Stimulated activated naive B cell treated with anti-CD40 and anti-IgM and Interleukin-4, amounts not matched to agents 10 μg/mL and 1 μg/mL and 100 μg/mL, for 72 hours (primary cell): ENCODE measurements at regions not wholly inside any gene's neighbourhood (a gene's known extent, or its start where the extent isn't known, plus 50 kb on each side); places are given as distances from the start of the nearest gene placed in this dataset.
A peak's percentile ranks its signal among the peaks of the same experiment; 100 is the strongest.

Source experiments
- ATAC-seq, 2 donors: fragments of 150-1000 bp; cut with Tn5 transposase; replicated peaks; 2 replicates each; pipeline ENCODE4 v1.10.0; 2021; ENCODE audit warnings: moderate library complexity in 1 of 2
- DNase-seq: peaks from one replicate; pipeline ENCODE4 v3.0.0; 2021
- H3K27ac Mint-ChIP-seq: one replicate; pipeline ENCODE4 v1.8.0; 2022; ENCODE audit warnings: mild to moderate bottlenecking, mixed read lengths
- H3K27me3 Mint-ChIP-seq, 2 donors: one replicate each; pipeline ENCODE4 v1.8.0; 2022; ENCODE audit warnings: mixed read lengths in 2 of 2
- H3K36me3 Mint-ChIP-seq, 2 donors: one replicate each; pipeline ENCODE4 v1.8.0; 2022; ENCODE audit warnings: mixed read lengths in 2 of 2, mild to moderate bottlenecking in 1 of 2
- H3K4me1 Mint-ChIP-seq, 2 donors: one replicate each; pipeline ENCODE4 v1.8.0; 2022; ENCODE audit warnings: mixed read lengths in 2 of 2, mild to moderate bottlenecking in 1 of 2
- H3K4me3 Mint-ChIP-seq, 2 donors: one replicate each; pipeline ENCODE4 v1.8.0; 2022; ENCODE audit warnings: mild to moderate bottlenecking in 2 of 2, mixed read lengths in 2 of 2, moderate library complexity in 1 of 2
- H3K9me3 Mint-ChIP-seq, 2 donors: one replicate each; pipeline ENCODE4 v1.8.0; 2022; ENCODE audit warnings: mixed read lengths in 2 of 2, mild to moderate bottlenecking in 1 of 2

DNA sequence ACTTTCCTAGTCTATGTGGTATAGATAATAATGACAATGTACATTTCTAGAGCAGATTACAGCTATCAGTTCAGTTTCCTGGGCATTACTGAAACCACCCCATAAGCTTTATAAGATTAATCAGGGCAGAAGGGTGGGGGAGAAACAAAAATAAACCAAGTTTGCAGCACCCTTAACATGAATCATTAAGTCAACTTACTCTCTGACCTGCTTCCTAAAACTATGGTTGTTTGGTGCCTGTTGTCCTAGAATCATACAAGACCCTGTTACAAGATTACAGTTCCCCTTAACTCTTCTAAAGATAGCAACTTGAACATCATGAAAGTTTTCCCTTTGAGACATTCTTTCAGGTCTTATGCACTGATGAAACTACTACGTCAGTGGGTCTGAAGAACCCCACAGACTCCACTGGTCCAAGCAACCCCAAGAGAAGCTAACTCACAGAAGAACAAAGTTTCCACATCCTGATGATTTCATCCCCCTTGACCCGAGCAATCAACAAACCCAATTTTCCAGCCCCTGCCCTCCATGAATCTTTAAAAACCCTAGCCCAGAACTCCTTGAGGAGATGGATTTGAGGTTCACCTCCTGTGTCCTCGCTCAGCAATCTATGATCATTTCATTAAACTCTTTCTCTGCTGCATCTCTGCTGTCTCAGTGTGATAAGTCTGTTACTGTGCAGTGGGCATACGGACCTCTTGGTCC is 336.5 kb downstream of the FOXO1 start:
- Mint-ChIP-seq H3K36me3 (peaks cover 4 to 7% of the 10 kb centered on the region in 2 donors), H3K9me3 (peaks cover 0 to 4% of the 10 kb centered on the region in 2 donors), H3K4me3 (peak overlapping the region in 1 of 2 donors; percentile 7), H3K4me1 (peaks cover 27 to 42% of the 10 kb centered on the region in 2 donors), H3K27ac (peak overlapping the region; percentile 78), H3K27me3 (no peaks in the 10 kb centered on the region)
- ATAC-seq (peak; percentile 95 to 96), DNase-seq (peak; percentile 8)

DNA sequence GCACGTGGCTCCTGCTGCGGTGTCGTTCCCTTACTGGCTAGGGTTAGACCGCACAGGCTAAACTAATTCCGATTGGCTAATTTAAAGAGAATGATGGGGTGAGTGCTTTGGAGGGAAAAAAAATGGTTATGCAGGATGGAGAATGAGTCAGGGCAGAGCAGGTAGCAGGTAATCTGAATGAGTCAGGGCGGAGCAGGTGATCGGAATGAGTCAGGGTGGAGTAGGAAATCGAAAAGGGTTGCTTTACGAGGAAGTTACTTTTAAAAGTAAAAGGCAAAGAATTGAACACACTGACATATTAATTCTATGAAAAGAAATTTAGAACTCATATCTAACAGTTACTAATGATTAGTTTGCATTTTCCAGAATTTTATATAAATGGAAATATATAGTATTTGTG is 335.5 kb downstream of the FOXO1 start:
- H3K9me3 Mint-ChIP-seq = no peaks in the 10 kb centered on the region

DNA sequence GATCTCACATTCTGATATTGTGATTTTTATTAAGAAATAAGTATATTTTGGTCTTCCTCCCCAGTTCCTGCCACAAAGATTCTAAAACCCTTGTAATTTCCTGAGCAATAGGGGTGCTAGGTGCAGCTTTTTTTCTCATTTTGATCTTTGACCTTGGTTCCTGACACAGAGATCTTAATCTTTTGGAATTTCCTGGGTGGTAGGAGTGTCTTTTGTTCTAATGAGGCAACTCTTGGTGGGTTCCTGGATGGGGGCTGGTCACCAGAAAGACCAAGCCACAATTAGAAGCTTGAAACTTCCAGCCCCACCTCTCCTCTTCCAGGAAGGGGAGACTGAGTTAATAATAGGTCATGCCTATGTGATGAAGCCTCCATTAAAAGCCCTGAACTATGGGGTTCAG is 334.6 kb downstream of the FOXO1 start:
- no peak overlapping the region for H3K27ac Mint-ChIP-seq
- no peak overlapping the region for H3K4me3 Mint-ChIP-seq

More for the DNA sequence above, 335.5 kb downstream of the FOXO1 start:
- ATAC-seq = no peak
- Mint-ChIP-seq H3K36me3 (peaks cover 0 to 3% of the 10 kb centered on the region in 2 donors), H3K4me1 (peaks cover 22 to 35% of the 10 kb centered on the region in 2 donors), H3K27me3 (no peaks in the 10 kb centered on the region), H3K27ac (peak overlapping the region; percentile 1), H3K4me3 (no peak overlapping the region)
- DNase-seq = no peak

DNA sequence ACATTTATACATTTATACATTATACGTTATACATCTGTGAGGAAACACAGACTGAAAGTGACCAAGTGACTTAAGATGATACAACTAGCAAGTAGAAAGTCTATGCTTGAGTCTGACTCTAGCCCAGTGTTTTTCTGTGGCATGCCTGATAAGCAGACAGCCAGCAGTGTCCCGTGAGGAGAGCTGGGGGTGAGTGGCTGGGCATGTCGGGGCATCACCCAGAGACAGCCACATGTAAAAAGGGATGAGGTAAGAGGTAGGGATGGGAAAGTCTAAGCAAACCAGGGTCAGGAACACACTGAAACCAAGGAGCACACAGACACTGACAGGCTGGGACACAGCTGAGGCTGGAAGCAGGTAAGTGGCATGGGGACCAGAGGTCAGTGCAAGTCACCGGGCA is 333.2 kb downstream of the FOXO1 start:
- Mint-ChIP-seq H3K4me3 (no peak overlapping the region), H3K4me1 (peaks cover 26 to 35% of the 10 kb centered on the region in 2 donors), H3K27ac (no peak overlapping the region), H3K36me3 (peaks cover 0 to 3% of the 10 kb centered on the region in 2 donors), H3K27me3 (no peaks in the 10 kb centered on the region), H3K9me3 (no peaks in the 10 kb centered on the region)
- ATAC-seq (no peak), DNase-seq (no peak)

More for the DNA sequence above, 334.6 kb downstream of the FOXO1 start:
- Mint-ChIP-seq H3K4me1 (peaks cover 22 to 35% of the 10 kb centered on the region in 2 donors), H3K27me3 (no peaks in the 10 kb centered on the region), H3K9me3 (no peaks in the 10 kb centered on the region), H3K36me3 (peaks cover 0 to 3% of the 10 kb centered on the region in 2 donors)
- DNase-seq (no peak), ATAC-seq (no peak)

DNA sequence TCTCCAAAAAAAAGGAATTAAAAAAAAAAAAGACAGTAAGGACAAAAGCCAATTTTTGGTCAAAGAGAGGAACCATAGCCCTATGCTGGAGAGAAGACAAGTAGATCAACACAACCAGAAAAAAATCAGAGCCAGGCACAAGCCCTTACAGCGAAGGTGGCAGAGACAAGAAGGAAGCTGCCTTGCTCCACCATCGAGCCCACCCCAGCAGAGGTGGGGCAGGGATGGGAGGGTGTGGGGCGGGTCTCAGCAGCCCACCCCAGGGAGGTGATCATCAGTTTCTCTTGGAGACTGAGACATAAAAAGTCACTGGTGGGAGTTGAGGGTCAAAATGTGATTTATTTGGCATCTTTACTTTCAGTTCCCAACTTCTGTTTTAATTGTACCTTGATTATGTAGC is 332.4 kb downstream of the FOXO1 start:
- H3K27ac Mint-ChIP-seq = no peak overlapping the region
- H3K36me3 Mint-ChIP-seq = peaks cover 0 to 3% of the 10 kb centered on the region in 2 donors

DNA sequence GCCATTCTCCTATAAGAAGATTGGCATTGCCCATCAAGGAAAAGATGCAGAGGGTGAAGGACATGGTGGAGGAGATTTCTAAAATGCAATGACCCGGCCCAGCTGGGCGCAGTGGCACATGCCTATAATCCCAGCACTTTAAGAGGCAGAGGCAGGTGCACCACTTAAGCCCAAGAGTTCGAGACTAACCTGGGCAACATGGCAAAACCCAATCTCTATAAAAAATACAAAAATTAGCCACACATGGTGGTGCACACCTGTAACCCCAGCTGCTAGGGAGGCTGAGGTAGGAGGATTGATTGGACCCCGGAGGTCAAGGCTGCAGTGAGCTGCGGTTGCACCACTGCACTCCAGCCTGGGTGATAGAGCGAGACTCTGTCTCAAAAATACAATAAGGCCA is 331.8 kb downstream of the FOXO1 start:
- Mint-ChIP-seq H3K36me3 (peaks cover 0 to 3% of the 10 kb centered on the region in 2 donors), H3K9me3 (no peaks in the 10 kb centered on the region), H3K27ac (no peak overlapping the region), H3K27me3 (no peaks in the 10 kb centered on the region), H3K4me3 (no peak overlapping the region), H3K4me1 (peaks cover 25 to 29% of the 10 kb centered on the region in 2 donors)
- DNase-seq (no peak), ATAC-seq (no peak)

More for the DNA sequence above, 332.4 kb downstream of the FOXO1 start:
- Mint-ChIP-seq H3K9me3 (no peaks in the 10 kb centered on the region), H3K4me3 (no peak overlapping the region), H3K4me1 (peaks cover 28 to 35% of the 10 kb centered on the region in 2 donors), H3K27me3 (no peaks in the 10 kb centered on the region)
- DNase-seq (no peak), ATAC-seq (no peak)

DNA sequence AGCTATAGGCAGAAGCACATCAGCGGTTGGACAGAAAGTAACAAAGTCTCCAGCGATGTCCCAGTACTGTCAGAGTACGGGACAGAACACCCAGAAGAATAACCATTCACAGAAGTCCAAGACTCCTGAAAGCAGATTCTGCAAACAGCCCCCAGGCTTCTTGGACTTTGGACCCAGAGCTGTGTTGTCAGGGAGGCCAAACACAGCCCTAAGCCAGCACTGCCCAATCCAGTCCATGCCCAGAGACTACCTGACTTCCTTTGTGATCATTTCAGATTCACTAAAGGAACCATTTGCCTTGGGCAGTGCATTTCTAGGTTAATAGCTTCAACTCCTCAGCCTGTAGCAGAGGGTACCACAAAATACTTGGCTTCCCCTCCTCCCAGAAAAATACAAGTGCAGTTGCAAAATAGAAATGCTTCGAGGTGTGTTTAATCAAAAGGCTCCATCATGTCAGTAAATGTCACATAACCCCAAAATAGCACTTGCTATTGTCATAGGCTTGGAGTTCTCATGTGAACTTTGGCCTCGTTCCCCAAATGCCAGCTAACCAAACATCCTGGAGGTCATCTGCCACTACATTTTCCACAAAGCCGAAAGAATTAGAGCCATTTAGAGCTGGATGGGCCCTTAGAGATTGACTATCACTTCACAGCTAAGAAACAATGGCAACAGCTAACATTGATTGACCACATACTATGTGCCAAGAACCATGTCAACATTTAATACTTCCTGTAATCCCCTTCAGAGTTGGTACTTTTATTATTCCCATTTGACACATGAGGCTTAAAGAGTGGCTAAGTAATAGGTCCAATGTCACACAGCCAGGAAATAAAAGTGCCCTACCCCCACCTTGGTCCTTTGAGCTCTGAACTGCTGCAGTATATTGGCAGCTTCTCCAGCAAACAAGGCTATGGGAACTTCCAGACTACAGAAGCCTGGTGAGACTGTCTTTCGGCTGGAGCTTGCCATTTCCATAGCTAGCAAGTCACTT is 329.9 kb downstream of the FOXO1 start:
- Mint-ChIP-seq H3K27ac (no peak overlapping the region), H3K4me3 (no peak overlapping the region), H3K36me3 (peaks cover 0 to 1% of the 10 kb centered on the region in 2 donors), H3K9me3 (no peaks in the 10 kb centered on the region), H3K4me1 (peaks cover 15 to 19% of the 10 kb centered on the region in 2 donors), H3K27me3 (no peaks in the 10 kb centered on the region)
- DNase-seq = no peak
- no peak for ATAC-seq

DNA sequence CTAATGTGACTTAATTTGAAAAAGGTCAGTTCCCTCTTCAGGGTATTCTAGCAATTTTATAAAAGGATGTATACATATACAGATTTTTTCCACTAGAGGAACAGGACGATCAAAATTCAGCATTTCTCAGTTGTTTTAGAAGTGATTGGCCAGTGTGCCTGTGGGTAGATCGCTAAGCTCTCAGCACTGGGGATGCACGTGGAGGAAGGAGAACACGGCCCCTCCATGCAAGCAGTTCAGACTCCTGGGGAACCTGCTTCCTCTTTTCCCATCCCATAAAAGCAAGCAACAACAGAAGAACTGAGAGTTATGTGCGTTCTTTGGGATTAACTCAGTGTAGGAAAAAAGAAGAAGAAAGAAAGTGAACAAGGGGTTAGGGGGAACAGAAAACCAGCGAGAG is 328.8 kb downstream of the FOXO1 start:
- Mint-ChIP-seq H3K4me1 (peaks cover 15 to 19% of the 10 kb centered on the region in 2 donors), H3K36me3 (peaks cover 0 to 5% of the 10 kb centered on the region in 2 donors), H3K27ac (peak overlapping the region; percentile 0), H3K4me3 (no peak overlapping the region), H3K9me3 (peaks cover 0 to 3% of the 10 kb centered on the region in 2 donors), H3K27me3 (no peaks in the 10 kb centered on the region)
- DNase-seq (no peak), ATAC-seq (no peak)

DNA sequence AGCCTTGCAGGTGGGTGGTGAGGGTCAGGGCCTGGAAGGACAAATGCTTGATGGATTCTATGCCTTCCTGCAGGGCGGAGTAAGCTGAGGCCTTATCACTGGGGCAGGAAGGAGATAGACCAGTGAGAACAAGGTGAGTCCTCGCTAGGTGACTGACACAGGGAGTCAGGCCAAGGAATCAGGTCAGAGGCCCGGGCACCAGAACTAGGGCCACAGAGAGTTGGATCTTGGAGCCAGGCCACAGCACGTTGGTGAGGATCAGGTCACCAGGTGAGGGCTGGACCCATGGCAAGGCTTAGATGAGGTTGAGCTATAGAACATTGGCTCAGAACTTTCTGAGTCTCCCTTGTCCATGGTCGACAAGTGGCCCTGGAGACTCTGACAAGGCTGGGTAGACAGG is 328.2 kb downstream of the FOXO1 start:
- H3K27ac Mint-ChIP-seq = no peak overlapping the region
- H3K9me3 Mint-ChIP-seq = peaks cover 0 to 3% of the 10 kb centered on the region in 2 donors
- H3K27me3 Mint-ChIP-seq = no peaks in the 10 kb centered on the region
- peaks cover 0 to 4% of the 10 kb centered on the region in 2 donors for H3K36me3 Mint-ChIP-seq
- no peak for DNase-seq
- peaks cover 14 to 22% of the 10 kb centered on the region in 2 donors for H3K4me1 Mint-ChIP-seq
- ATAC-seq = no peak
- no peak overlapping the region for H3K4me3 Mint-ChIP-seq

DNA sequence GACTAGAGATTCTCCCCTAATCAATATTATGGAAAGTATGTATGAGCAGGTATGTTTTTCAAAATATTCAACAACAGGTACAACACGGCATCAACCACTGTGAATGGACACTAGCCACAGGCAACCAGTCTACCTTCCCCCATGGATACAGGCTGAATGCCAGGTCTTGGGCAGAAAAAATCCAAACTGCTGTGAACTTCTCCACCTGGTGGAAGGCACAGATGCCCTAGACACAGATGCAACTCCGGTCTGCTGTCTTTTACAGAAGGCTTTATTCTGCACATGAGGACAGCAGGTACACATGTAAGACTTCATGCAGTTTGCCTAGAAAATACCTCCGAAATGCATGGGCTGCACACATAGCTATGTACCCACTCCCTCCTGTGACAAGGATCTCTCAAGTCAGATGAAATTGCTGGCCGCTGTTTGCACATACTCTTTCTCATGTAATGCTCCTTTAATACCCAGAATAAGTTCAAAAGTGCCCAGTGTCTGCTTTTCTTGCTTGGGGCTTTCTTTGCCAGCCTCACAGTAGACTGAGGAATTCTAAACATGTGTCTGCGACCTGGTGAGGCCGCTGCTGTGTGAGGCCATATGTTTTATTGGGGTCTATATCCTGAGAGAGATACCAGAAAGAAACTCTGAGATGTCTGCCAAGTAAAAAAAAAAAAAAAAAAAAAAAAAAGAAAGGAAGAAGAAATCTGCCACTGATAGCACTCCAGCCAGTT is 325.9 kb downstream of the FOXO1 start:
- peaks cover 14 to 30% of the 10 kb centered on the region in 2 donors for H3K4me1 Mint-ChIP-seq
- H3K36me3 Mint-ChIP-seq = peaks cover 0 to 4% of the 10 kb centered on the region in 2 donors
- H3K27ac Mint-ChIP-seq = no peak overlapping the region
- H3K4me3 Mint-ChIP-seq = no peak overlapping the region
- DNase-seq (no peak), ATAC-seq (no peak)
- no peaks in the 10 kb centered on the region for H3K27me3 Mint-ChIP-seq
- peaks cover 0 to 3% of the 10 kb centered on the region in 2 donors for H3K9me3 Mint-ChIP-seq

DNA sequence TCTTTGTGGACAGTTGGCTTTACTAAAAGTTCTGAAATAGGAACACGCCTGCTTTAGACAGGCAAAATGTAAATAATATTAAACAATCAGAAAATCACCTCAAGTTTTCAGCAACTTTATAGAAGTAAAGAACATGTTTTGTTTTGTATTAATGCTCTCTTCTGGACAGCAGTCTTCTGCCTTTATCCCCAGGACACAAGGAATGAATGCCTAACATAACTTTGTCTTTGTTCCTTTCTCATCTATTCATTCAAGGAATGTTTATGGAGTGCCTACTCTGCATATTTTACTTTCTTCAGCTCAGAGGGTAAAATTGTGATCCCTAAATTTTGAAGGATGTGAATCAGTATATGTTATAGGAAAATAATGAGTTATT is 325.4 kb downstream of the FOXO1 start:
- no peak overlapping the region for H3K4me3 Mint-ChIP-seq
- no peak overlapping the region for H3K27ac Mint-ChIP-seq
- ATAC-seq (no peak), DNase-seq (no peak)
- peaks cover 0 to 3% of the 10 kb centered on the region in 2 donors for H3K9me3 Mint-ChIP-seq
- H3K27me3 Mint-ChIP-seq = no peaks in the 10 kb centered on the region
- peaks cover 15 to 34% of the 10 kb centered on the region in 2 donors for H3K4me1 Mint-ChIP-seq
- H3K36me3 Mint-ChIP-seq = peaks cover 0 to 4% of the 10 kb centered on the region in 2 donors

DNA sequence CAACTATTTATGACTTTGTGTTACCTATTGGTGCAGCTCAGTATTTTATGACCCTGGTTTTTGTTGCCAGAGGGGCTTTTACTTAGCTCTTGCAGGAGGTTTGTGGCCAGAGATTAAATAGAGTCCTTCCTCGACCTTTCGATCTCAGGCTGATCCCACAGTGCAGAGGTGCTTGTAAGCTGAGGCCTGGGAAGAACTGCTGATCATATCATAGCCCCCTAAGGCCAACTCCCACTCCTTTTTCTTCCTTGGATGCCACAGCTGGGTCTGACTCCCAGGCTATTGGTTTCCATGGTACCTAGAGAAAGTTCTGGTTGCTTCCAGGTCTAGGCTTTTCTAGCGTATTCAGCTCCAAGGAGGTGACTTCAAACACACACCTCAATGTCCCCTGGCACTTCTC is 324.9 kb downstream of the FOXO1 start:
- Mint-ChIP-seq H3K36me3 (peaks cover 0 to 4% of the 10 kb centered on the region in 2 donors), H3K9me3 (peaks cover 0 to 3% of the 10 kb centered on the region in 2 donors), H3K27me3 (no peaks in the 10 kb centered on the region), H3K27ac (no peak overlapping the region), H3K4me3 (no peak overlapping the region), H3K4me1 (peaks cover 15 to 34% of the 10 kb centered on the region in 2 donors)
- no peak for DNase-seq
- ATAC-seq = no peak

DNA sequence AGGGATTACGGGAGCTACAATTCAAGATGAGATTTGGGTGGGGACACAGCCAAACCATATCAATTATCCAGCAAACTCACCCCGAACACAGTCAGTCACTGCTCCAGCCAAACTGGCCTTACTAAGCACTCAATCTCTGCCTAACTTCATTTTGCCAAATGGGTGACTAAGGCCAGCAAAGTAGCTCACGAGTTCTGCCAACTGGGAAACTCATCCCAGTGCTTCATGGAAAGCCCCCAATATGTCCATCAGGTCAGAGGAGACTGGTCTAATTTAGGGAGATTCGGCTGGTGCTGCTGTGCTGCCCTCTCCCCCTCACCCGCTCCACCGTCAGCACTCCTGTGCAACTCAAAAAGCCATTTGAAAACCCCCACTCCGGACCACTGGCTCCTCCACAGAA is 324.0 kb downstream of the FOXO1 start:
- Mint-ChIP-seq H3K4me1 (peaks cover 15 to 34% of the 10 kb centered on the region in 2 donors), H3K4me3 (no peak overlapping the region)

DNA sequence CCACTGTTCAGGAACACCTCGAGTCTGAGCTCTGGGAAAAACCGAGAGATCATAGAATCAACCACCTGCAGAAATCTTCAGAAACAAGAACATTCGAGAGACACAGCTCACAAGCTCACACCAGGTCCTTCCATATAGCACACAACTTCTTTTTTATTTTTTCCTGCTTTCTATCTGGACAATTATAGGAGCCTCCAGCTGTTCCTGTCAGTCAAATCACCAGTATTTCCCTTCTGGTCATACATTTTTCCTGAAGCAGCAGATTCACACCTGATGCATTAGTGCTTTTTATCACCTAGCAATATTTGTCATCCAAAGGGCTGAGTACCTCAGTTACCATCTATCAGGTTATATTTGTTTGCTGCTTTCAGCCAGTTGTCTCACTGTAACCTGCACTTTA is 323.5 kb downstream of the FOXO1 start:
- H3K4me1 Mint-ChIP-seq = peaks cover 11 to 34% of the 10 kb centered on the region in 2 donors
- DNase-seq (no peak), ATAC-seq (no peak)
- peaks cover 0 to 3% of the 10 kb centered on the region in 2 donors for H3K9me3 Mint-ChIP-seq
- H3K27ac Mint-ChIP-seq = no peak overlapping the region
- no peak overlapping the region for H3K4me3 Mint-ChIP-seq
- H3K27me3 Mint-ChIP-seq = no peaks in the 10 kb centered on the region
- H3K36me3 Mint-ChIP-seq = peaks cover 0 to 4% of the 10 kb centered on the region in 2 donors

More for the DNA sequence above, 324.0 kb downstream of the FOXO1 start:
- Mint-ChIP-seq H3K27me3 (no peaks in the 10 kb centered on the region), H3K27ac (no peak overlapping the region), H3K9me3 (peaks cover 0 to 3% of the 10 kb centered on the region in 2 donors), H3K36me3 (peaks cover 0 to 4% of the 10 kb centered on the region in 2 donors)
- no peak for DNase-seq
- ATAC-seq = no peak
